ENCODE measurements at regions not wholly inside any gene's neighbourhood (a gene's known extent, or its start where the extent isn't known, plus 50 kb on each side); places are given as distances from the start of the nearest gene placed in this dataset.
A peak's percentile ranks its signal among the peaks of the same experiment; 100 is the strongest.

GRCh38 chrX:10064736-10065135, 92.0 kb upstream of the CLCN4 start:
- Histone ChIP-seq H3K9ac (ENCODE audit: low read length in 2 of 2) (peak overlapping the region in 1 of 2 donors; percentile 22), H3K27ac (ENCODE audit: low read length) (peak overlapping the region; percentile 31), H3K36me3 (ENCODE audit: control insufficient read depth in 2 of 2, insufficient read depth in 2 of 2, low read length in 2 of 2) (peaks cover 6 to 11% of the 10 kb centered on the region in 2 donors)

GRCh38 chrX:10070714-10071436, 85.9 kb upstream of the CLCN4 start:
- peaks cover 12 to 15% of the 10 kb centered on the region in 2 donors for H3K36me3 ChIP-seq (ENCODE audit: control insufficient read depth in 2 of 2, insufficient read depth in 2 of 2, low read length in 2 of 2)
- H3K9ac ChIP-seq (ENCODE audit: low read length in 2 of 2) = no peak overlapping the region
- no peak overlapping the region for H3K27ac ChIP-seq (ENCODE audit: low read length)
- no peaks in the 10 kb centered on the region for H3K9me3 ChIP-seq (ENCODE audit: control insufficient read depth in 2 of 2, low read length in 2 of 2)
- no peak overlapping the region for H3K4me3 ChIP-seq (ENCODE audit: low read length in 2 of 2)
- H3K4me1 ChIP-seq (ENCODE audit: control insufficient read depth, insufficient read depth, low read length) = no peaks in the 10 kb centered on the region
- peaks cover 0 to 6% of the 10 kb centered on the region in 2 donors for H3K27me3 ChIP-seq (ENCODE audit: control insufficient read depth in 1 of 2, insufficient read depth in 2 of 2, low read length in 2 of 2)

More at GRCh38 chrX:10064736-10065135, 92.0 kb upstream of the CLCN4 start:
- Histone ChIP-seq H3K27me3 (ENCODE audit: control insufficient read depth in 1 of 2, insufficient read depth in 2 of 2, low read length in 2 of 2) (peaks cover 0 to 3% of the 10 kb centered on the region in 2 donors), H3K4me1 (ENCODE audit: control insufficient read depth, insufficient read depth, low read length) (peaks cover 14% of the 10 kb centered on the region), H3K4me3 (ENCODE audit: low read length in 2 of 2) (no peak overlapping the region), H3K9me3 (ENCODE audit: control insufficient read depth in 2 of 2, low read length in 2 of 2) (no peaks in the 10 kb centered on the region)

- Histone ChIP-seq H3K27me3 (ENCODE audit: control insufficient read depth in 1 of 2, insufficient read depth in 2 of 2, low read length in 2 of 2) (peaks cover 0 to 5% of the 10 kb centered on the region in 2 donors), H3K4me1 (ENCODE audit: control insufficient read depth, insufficient read depth, low read length) (no peaks in the 10 kb centered on the region), H3K27ac (ENCODE audit: low read length) (peak overlapping the region; percentile 11), H3K4me3 (ENCODE audit: low read length in 2 of 2) (no peak overlapping the region), H3K9ac (ENCODE audit: low read length in 2 of 2) (no peak overlapping the region), H3K9me3 (ENCODE audit: control insufficient read depth in 2 of 2, low read length in 2 of 2) (no peaks in the 10 kb centered on the region), H3K36me3 (ENCODE audit: control insufficient read depth in 2 of 2, insufficient read depth in 2 of 2, low read length in 2 of 2) (peaks cover 9 to 15% of the 10 kb centered on the region in 2 donors)
These were observed 85.2 kb upstream of the CLCN4 start for GRCh38 chrX:10071451-10072144.

GRCh38 chrX:10072786-10073568, 83.8 kb upstream of the CLCN4 start:
- no peak overlapping the region for H3K27ac ChIP-seq (ENCODE audit: low read length)
- H3K9ac ChIP-seq (ENCODE audit: low read length in 2 of 2) = no peak overlapping the region
- H3K4me3 ChIP-seq (ENCODE audit: low read length in 2 of 2) = no peak overlapping the region
- peaks cover 6 to 8% of the 10 kb centered on the region in 2 donors for H3K36me3 ChIP-seq (ENCODE audit: control insufficient read depth in 2 of 2, insufficient read depth in 2 of 2, low read length in 2 of 2)
- H3K27me3 ChIP-seq (ENCODE audit: control insufficient read depth in 1 of 2, insufficient read depth in 2 of 2, low read length in 2 of 2) = peaks cover 0 to 4% of the 10 kb centered on the region in 2 donors
- H3K4me1 ChIP-seq (ENCODE audit: control insufficient read depth, insufficient read depth, low read length) = peaks cover 5% of the 10 kb centered on the region
- no peaks in the 10 kb centered on the region for H3K9me3 ChIP-seq (ENCODE audit: control insufficient read depth in 2 of 2, low read length in 2 of 2)

- Histone ChIP-seq H3K4me1 (ENCODE audit: control insufficient read depth, insufficient read depth, low read length) (peaks cover 7% of the 10 kb centered on the region), H3K36me3 (ENCODE audit: control insufficient read depth in 2 of 2, insufficient read depth in 2 of 2, low read length in 2 of 2) (peaks cover 4 to 6% of the 10 kb centered on the region in 2 donors), H3K27me3 (ENCODE audit: control insufficient read depth in 1 of 2, insufficient read depth in 2 of 2, low read length in 2 of 2) (peaks cover 0 to 4% of the 10 kb centered on the region in 2 donors), H3K9me3 (ENCODE audit: control insufficient read depth in 2 of 2, low read length in 2 of 2) (no peaks in the 10 kb centered on the region), H3K4me3 (ENCODE audit: low read length in 2 of 2) (no peak overlapping the region), H3K9ac (ENCODE audit: low read length in 2 of 2) (no peak overlapping the region), H3K27ac (ENCODE audit: low read length) (no peak overlapping the region)
These were observed 83.1 kb upstream of the CLCN4 start for GRCh38 chrX:10073671-10074070.

GRCh38 chrX:10074241-10074941, 82.4 kb upstream of the CLCN4 start:
- Histone ChIP-seq H3K4me3 (ENCODE audit: low read length in 2 of 2) (no peak overlapping the region), H3K27ac (ENCODE audit: low read length) (no peak overlapping the region), H3K27me3 (ENCODE audit: control insufficient read depth in 1 of 2, insufficient read depth in 2 of 2, low read length in 2 of 2) (peaks cover 0 to 4% of the 10 kb centered on the region in 2 donors), H3K4me1 (ENCODE audit: control insufficient read depth, insufficient read depth, low read length) (peaks cover 11% of the 10 kb centered on the region), H3K36me3 (ENCODE audit: control insufficient read depth in 2 of 2, insufficient read depth in 2 of 2, low read length in 2 of 2) (peaks cover 4 to 6% of the 10 kb centered on the region in 2 donors), H3K9me3 (ENCODE audit: control insufficient read depth in 2 of 2, low read length in 2 of 2) (no peaks in the 10 kb centered on the region), H3K9ac (ENCODE audit: low read length in 2 of 2) (no peak overlapping the region)

GRCh38 chrX:10076765-10077164, 80.0 kb upstream of the CLCN4 start:
- no peak overlapping the region for H3K9ac ChIP-seq (ENCODE audit: low read length in 2 of 2)
- H3K27me3 ChIP-seq (ENCODE audit: control insufficient read depth in 1 of 2, insufficient read depth in 2 of 2, low read length in 2 of 2) = peaks cover 0 to 2% of the 10 kb centered on the region in 2 donors
- no peak overlapping the region for H3K27ac ChIP-seq (ENCODE audit: low read length)
- H3K4me1 ChIP-seq (ENCODE audit: control insufficient read depth, insufficient read depth, low read length) = peaks cover 17% of the 10 kb centered on the region
- no peak overlapping the region for H3K4me3 ChIP-seq (ENCODE audit: low read length in 2 of 2)
- no peaks in the 10 kb centered on the region for H3K9me3 ChIP-seq (ENCODE audit: control insufficient read depth in 2 of 2, low read length in 2 of 2)
- H3K36me3 ChIP-seq (ENCODE audit: control insufficient read depth in 2 of 2, insufficient read depth in 2 of 2, low read length in 2 of 2) = peaks cover 2 to 6% of the 10 kb centered on the region in 2 donors

- H3K27ac ChIP-seq (ENCODE audit: low read length) = no peak overlapping the region
- peaks cover 24% of the 10 kb centered on the region for H3K4me1 ChIP-seq (ENCODE audit: control insufficient read depth, insufficient read depth, low read length)
- no peak overlapping the region for H3K4me3 ChIP-seq (ENCODE audit: low read length in 2 of 2)
- peaks cover 0 to 2% of the 10 kb centered on the region in 2 donors for H3K27me3 ChIP-seq (ENCODE audit: control insufficient read depth in 1 of 2, insufficient read depth in 2 of 2, low read length in 2 of 2)
- H3K9ac ChIP-seq (ENCODE audit: low read length in 2 of 2) = no peak overlapping the region
- no peaks in the 10 kb centered on the region for H3K9me3 ChIP-seq (ENCODE audit: control insufficient read depth in 2 of 2, low read length in 2 of 2)
- peaks cover 2 to 6% of the 10 kb centered on the region in 2 donors for H3K36me3 ChIP-seq (ENCODE audit: control insufficient read depth in 2 of 2, insufficient read depth in 2 of 2, low read length in 2 of 2)
These were observed 79.2 kb upstream of the CLCN4 start for GRCh38 chrX:10077425-10078188.

- Histone ChIP-seq H3K4me1 (ENCODE audit: control insufficient read depth, insufficient read depth, low read length) (peaks cover 30% of the 10 kb centered on the region), H3K9me3 (ENCODE audit: control insufficient read depth in 2 of 2, low read length in 2 of 2) (no peaks in the 10 kb centered on the region), H3K27ac (ENCODE audit: low read length) (no peak overlapping the region), H3K4me3 (ENCODE audit: low read length in 2 of 2) (no peak overlapping the region), H3K27me3 (ENCODE audit: control insufficient read depth in 1 of 2, insufficient read depth in 2 of 2, low read length in 2 of 2) (peaks cover 0 to 2% of the 10 kb centered on the region in 2 donors), H3K9ac (ENCODE audit: low read length in 2 of 2) (no peak overlapping the region), H3K36me3 (ENCODE audit: control insufficient read depth in 2 of 2, insufficient read depth in 2 of 2, low read length in 2 of 2) (peaks cover 2 to 6% of the 10 kb centered on the region in 2 donors)
These were observed 78.5 kb upstream of the CLCN4 start for GRCh38 chrX:10078266-10078665.
